HEK293T (cell line): ENCODE measurements at regions not wholly inside any gene's neighbourhood (a gene's known extent, or its start where the extent isn't known, plus 50 kb on each side); places are given as distances from the start of the nearest gene placed in this dataset.
"Not testable (repeated sequence)": the region's sequence is repeated elsewhere in the genome, so short reads cannot be mapped to it uniquely, and the experiment has no call there.

ENCODE experiments used
- CTCF ChIA-PET: fragments of 350-600 bp; formaldehyde crosslinking; extraction: SDS; loops from one replicate; lab custom pipeline; 2021; ENCODE audit warnings: antibody characterized with exemption, inconsistent platforms; lab: Yijun Ruan, JAX
- POLR2A ChIA-PET: fragments of 350-600 bp; formaldehyde crosslinking; extraction: SDS; loops from one replicate; lab custom pipeline; 2020; ENCODE audit warnings: antibody characterized with exemption, inconsistent platforms; lab: Yijun Ruan, JAX
- DNase-seq: peaks from one replicate; pipeline ENCODE4 v3.0.0; 2012; ENCODE audit warnings: mixed read lengths; ENCODE audit errors: extremely low spot score
- ARNT ChIP-seq: fragments of 450-650 bp; IDR thresholded peaks from 2 replicates; pipeline ENCODE4 v1.6.1; 2017; ENCODE audit warnings: mild to moderate bottlenecking
- BHLHE40 ChIP-seq: fragments of 450-650 bp; IDR thresholded peaks from 2 replicates; pipeline ENCODE4 v1.6.1; 2016; ENCODE audit warnings: mild to moderate bottlenecking, moderate library complexity, borderline replicate concordance
- CTBP1 ChIP-seq: fragments of 450-650 bp; IDR thresholded peaks from 2 replicates; pipeline ENCODE4 v1.6.1; 2016; ENCODE audit warnings: borderline replicate concordance
- ELF4 ChIP-seq: fragments of 450-650 bp; IDR thresholded peaks from 2 replicates; pipeline ENCODE4 v1.6.1; 2017; ENCODE audit warnings: antibody characterized with exemption
- FOXA1 ChIP-seq: fragments of 450-650 bp; IDR thresholded peaks from 2 replicates; pipeline ENCODE4 v1.6.1; 2016; ENCODE audit warnings: mild to moderate bottlenecking
- FOXK2 ChIP-seq: fragments of 450-650 bp; IDR thresholded peaks from 2 replicates; pipeline ENCODE4 v1.6.1; 2016; ENCODE audit warnings: mild to moderate bottlenecking
- FOXM1 ChIP-seq: fragments of 450-650 bp; IDR thresholded peaks from 2 replicates; pipeline ENCODE4 v1.6.1; 2017; ENCODE audit warnings: mild to moderate bottlenecking, borderline replicate concordance
- HDGF ChIP-seq: fragments of 450-650 bp; IDR thresholded peaks from 2 replicates; pipeline ENCODE4 v1.6.1; 2017; ENCODE audit warnings: antibody characterized with exemption, borderline replicate concordance
- L3MBTL2 ChIP-seq: fragments of 450-650 bp; conservative IDR thresholded peaks from 2 replicates; pipeline ENCODE4 v1.6.1; 2016; ENCODE audit warnings: mild to moderate bottlenecking
- LEF1 ChIP-seq: fragments of 450-650 bp; IDR thresholded peaks from 2 replicates; pipeline ENCODE4 v1.6.1; 2017; ENCODE audit warnings: mild to moderate bottlenecking, borderline replicate concordance
- NFRKB ChIP-seq: fragments of 450-650 bp; IDR thresholded peaks from 2 replicates; pipeline ENCODE4 v1.6.1; 2016; ENCODE audit warnings: mild to moderate bottlenecking, moderate library complexity
- PKNOX1 ChIP-seq: fragments of 450-650 bp; IDR thresholded peaks from 2 replicates; pipeline ENCODE4 v1.6.1; 2016
- SP1 ChIP-seq: fragments of 450-650 bp; IDR thresholded peaks from 2 replicates; pipeline ENCODE4 v1.6.1; 2017
- SUZ12 ChIP-seq: fragments of 450-650 bp; IDR thresholded peaks from 2 replicates; pipeline ENCODE4 v1.6.1; 2016; ENCODE audit warnings: mild to moderate bottlenecking
- TARDBP ChIP-seq: fragments of 450-650 bp; IDR thresholded peaks from 2 replicates; pipeline ENCODE4 v1.6.1; 2016
- ZNF384 ChIP-seq: fragments of 450-650 bp; IDR thresholded peaks from 2 replicates; pipeline ENCODE4 v1.6.1; 2016

DNA sequence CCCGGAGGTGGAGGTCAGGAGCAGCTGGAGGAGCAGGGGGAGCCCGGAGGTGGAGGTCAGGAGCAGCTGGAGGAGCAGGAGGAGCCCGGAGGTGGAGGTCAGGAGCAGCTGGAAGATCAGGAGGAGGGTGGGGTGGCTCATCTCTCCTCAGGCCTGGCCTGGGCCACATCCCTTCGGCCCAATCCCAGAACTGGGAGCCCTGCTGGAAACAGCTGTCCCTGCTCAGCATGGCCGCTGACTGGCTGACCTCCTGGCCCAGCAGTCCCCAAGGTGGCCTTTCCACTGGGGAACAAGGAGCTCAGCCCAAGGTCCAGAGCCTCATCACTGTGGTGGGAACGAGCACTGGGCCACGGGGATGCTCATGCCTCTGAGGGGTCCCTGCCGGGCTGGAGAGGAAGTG, 66.6 kb upstream of the LAPTM4A start:
- no peak for DNase-seq
- no peak for TF ChIP-seq ARNT
- no peak for TF ChIP-seq L3MBTL2
- no peak for TF ChIP-seq SP1
- TF ChIP-seq TARDBP = no peak
- TF ChIP-seq SUZ12 = no peak
- TF ChIP-seq HDGF = no peak
- no peak for TF ChIP-seq FOXK2
- POLR2A ChIA-PET = interaction anchor here (0.6 kb wide), 1 partner anchor 31 kb away, joined by 3 read pairs; no protein-coding TSS in a partner anchor
- CTCF ChIA-PET = interaction anchor here (0.6 kb wide), 2 partner anchors 67 to 372 kb away, joined by 3 read pairs; no protein-coding TSS in a partner anchor

GRCh38 chr2:20115902-20116301, 64.5 kb upstream of the LAPTM4A start:
- ChIA-PET POLR2A (no interaction called here), CTCF (no interaction called here)
- TF ChIP-seq PKNOX1 (no peak), HDGF (no peak), ZNF384 (no peak), L3MBTL2 (no peak), SP1 (no peak), ELF4 (no peak), LEF1 (no peak), FOXK2 (no peak), TARDBP (no peak), FOXA1 (no peak), BHLHE40 (no peak), NFRKB (no peak), SUZ12 (no peak), ARNT (no peak), CTBP1 (no peak), FOXM1 (no peak)
- DNase-seq = no peak

DNA sequence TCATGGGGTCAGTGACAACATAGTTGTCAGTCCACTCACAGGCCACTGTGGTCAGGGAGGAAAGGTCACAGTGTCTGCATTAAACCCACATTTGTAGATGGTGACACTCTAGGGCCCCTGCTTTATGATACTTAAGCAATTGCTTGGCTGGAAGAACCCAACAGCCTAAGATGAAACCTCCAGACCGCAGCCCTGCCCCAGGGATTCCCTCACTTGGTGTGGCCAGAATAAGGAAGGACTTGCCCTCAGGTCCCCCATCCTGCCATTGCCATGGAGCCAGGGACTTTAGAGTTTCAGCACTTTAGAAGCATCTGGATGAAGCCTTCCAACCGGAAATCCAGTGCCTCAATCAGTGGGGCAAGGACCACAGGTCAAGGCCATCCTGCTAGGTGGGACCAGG, 63.9 kb upstream of the LAPTM4A start:
- ChIA-PET POLR2A (interaction anchor here (1.2 kb wide), 1 partner anchor 65 kb away, joined by 3 read pairs; no protein-coding TSS in a partner anchor), CTCF (interaction anchor here (0.9 kb wide), 1 partner anchor 13 kb away, joined by 3 read pairs; no protein-coding TSS in a partner anchor)
- TF ChIP-seq HDGF (no peak), SP1 (no peak), TARDBP (no peak), L3MBTL2 (no peak), PKNOX1 (no peak), BHLHE40 (no peak), SUZ12 (no peak), ARNT (no peak), FOXA1 (no peak), ZNF384 (no peak), FOXK2 (no peak), ELF4 (no peak), CTBP1 (no peak), FOXM1 (no peak), LEF1 (no peak)
- DNase-seq = no peak

- ChIA-PET CTCF (interaction anchor here (0.9 kb wide), 1 partner anchor 14 kb away, joined by 3 read pairs; no protein-coding TSS in a partner anchor), POLR2A (interaction anchor here (0.6 to 1.2 kb wide), 2 partner anchors 23 to 64 kb away, joined by 3 read pairs; no protein-coding TSS in a partner anchor)
- DNase-seq = no peak
- TF ChIP-seq LEF1 = no peak
- TF ChIP-seq TARDBP = no peak
- TF ChIP-seq CTBP1 = no peak
- TF ChIP-seq FOXK2 = no peak
- no peak for TF ChIP-seq PKNOX1
- TF ChIP-seq SP1 = no peak
- TF ChIP-seq HDGF = no peak
- TF ChIP-seq ELF4 = no peak
- TF ChIP-seq NFRKB = no peak
- TF ChIP-seq L3MBTL2 = no peak
- no peak for TF ChIP-seq FOXM1
- no peak for TF ChIP-seq ARNT
- TF ChIP-seq ZNF384 = no peak
- no peak for TF ChIP-seq FOXA1
- no peak for TF ChIP-seq SUZ12
- no peak for TF ChIP-seq BHLHE40
These were observed 62.8 kb upstream of the LAPTM4A start for GRCh38 chr2:20113986-20114938.

GRCh38 chr2:20113004-20113796, 61.8 kb upstream of the LAPTM4A start:
- ChIA-PET POLR2A (no interaction called here), CTCF (no interaction called here)

GRCh38 chr2:20112361-20112760, 60.9 kb upstream of the LAPTM4A start:
- POLR2A ChIA-PET, DNase-seq, CTCF ChIA-PET: not testable (repeated sequence)

More at GRCh38 chr2:20113004-20113796, 61.8 kb upstream of the LAPTM4A start:
- TF ChIP-seq BHLHE40 (no peak), ELF4 (no peak), SP1 (no peak), FOXA1 (no peak), FOXM1 (no peak), ARNT (no peak), TARDBP (no peak), ZNF384 (no peak), CTBP1 (no peak), PKNOX1 (no peak), HDGF (no peak), LEF1 (no peak), FOXK2 (no peak), SUZ12 (no peak), NFRKB (no peak), L3MBTL2 (no peak)
- no peak for DNase-seq
